ENCODE measurements at regions not wholly inside any gene's neighbourhood (a gene's known extent, or its start where the extent isn't known, plus 50 kb on each side); places are given as distances from the start of the nearest gene placed in this dataset.

DNA sequence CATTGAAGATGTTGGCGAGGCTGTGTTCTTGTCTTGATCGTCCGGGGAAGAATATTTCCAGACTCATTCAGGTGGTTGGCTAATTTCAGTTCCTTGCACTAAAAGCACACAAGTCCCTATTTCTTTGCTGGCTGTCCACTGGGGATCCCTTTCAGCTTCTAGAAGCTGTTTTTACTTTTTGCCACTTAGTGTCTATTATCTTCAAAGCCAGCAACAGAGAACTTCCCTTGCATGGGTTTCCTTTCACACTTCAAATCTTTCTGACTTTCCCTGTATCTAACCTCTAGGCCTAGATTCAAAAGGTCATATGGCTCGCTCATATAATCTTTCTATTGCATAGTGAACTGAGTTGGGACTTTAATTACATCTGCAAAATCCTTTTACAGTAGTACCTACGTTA lies 215.3 kb upstream of the PCDH9 start (continued):
- TF ChIP-seq, protein P1, sequence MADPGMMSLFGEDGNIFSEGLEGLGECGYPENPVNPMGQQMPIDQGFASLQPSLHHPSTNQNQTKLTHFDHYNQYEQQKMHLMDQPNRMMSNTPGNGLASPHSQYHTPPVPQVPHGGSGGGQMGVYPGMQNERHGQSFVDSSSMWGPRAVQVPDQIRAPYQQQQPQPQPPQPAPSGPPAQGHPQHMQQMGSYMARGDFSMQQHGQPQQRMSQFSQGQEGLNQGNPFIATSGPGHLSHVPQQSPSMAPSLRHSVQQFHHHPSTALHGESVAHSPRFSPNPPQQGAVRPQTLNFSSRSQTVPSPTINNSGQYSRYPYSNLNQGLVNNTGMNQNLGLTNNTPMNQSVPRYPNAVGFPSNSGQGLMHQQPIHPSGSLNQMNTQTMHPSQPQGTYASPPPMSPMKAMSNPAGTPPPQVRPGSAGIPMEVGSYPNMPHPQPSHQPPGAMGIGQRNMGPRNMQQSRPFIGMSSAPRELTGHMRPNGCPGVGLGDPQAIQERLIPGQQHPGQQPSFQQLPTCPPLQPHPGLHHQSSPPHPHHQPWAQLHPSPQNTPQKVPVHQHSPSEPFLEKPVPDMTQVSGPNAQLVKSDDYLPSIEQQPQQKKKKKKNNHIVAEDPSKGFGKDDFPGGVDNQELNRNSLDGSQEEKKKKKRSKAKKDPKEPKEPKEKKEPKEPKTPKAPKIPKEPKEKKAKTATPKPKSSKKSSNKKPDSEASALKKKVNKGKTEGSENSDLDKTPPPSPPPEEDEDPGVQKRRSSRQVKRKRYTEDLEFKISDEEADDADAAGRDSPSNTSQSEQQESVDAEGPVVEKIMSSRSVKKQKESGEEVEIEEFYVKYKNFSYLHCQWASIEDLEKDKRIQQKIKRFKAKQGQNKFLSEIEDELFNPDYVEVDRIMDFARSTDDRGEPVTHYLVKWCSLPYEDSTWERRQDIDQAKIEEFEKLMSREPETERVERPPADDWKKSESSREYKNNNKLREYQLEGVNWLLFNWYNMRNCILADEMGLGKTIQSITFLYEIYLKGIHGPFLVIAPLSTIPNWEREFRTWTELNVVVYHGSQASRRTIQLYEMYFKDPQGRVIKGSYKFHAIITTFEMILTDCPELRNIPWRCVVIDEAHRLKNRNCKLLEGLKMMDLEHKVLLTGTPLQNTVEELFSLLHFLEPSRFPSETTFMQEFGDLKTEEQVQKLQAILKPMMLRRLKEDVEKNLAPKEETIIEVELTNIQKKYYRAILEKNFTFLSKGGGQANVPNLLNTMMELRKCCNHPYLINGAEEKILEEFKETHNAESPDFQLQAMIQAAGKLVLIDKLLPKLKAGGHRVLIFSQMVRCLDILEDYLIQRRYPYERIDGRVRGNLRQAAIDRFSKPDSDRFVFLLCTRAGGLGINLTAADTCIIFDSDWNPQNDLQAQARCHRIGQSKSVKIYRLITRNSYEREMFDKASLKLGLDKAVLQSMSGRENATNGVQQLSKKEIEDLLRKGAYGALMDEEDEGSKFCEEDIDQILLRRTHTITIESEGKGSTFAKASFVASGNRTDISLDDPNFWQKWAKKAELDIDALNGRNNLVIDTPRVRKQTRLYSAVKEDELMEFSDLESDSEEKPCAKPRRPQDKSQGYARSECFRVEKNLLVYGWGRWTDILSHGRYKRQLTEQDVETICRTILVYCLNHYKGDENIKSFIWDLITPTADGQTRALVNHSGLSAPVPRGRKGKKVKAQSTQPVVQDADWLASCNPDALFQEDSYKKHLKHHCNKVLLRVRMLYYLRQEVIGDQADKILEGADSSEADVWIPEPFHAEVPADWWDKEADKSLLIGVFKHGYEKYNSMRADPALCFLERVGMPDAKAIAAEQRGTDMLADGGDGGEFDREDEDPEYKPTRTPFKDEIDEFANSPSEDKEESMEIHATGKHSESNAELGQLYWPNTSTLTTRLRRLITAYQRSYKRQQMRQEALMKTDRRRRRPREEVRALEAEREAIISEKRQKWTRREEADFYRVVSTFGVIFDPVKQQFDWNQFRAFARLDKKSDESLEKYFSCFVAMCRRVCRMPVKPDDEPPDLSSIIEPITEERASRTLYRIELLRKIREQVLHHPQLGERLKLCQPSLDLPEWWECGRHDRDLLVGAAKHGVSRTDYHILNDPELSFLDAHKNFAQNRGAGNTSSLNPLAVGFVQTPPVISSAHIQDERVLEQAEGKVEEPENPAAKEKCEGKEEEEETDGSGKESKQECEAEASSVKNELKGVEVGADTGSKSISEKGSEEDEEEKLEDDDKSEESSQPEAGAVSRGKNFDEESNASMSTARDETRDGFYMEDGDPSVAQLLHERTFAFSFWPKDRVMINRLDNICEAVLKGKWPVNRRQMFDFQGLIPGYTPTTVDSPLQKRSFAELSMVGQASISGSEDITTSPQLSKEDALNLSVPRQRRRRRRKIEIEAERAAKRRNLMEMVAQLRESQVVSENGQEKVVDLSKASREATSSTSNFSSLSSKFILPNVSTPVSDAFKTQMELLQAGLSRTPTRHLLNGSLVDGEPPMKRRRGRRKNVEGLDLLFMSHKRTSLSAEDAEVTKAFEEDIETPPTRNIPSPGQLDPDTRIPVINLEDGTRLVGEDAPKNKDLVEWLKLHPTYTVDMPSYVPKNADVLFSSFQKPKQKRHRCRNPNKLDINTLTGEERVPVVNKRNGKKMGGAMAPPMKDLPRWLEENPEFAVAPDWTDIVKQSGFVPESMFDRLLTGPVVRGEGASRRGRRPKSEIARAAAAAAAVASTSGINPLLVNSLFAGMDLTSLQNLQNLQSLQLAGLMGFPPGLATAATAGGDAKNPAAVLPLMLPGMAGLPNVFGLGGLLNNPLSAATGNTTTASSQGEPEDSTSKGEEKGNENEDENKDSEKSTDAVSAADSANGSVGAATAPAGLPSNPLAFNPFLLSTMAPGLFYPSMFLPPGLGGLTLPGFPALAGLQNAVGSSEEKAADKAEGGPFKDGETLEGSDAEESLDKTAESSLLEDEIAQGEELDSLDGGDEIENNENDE (IDR thresholded peaks at IDR 0.05; ENCODE audit: insufficient replicate concordance, low read length), result no peak
- TF ChIP-seq POU5F1 (IDR thresholded peaks at IDR 0.05; ENCODE audit: low read depth, low read length) (no peak), ASH2L (IDR thresholded peaks at IDR 0.05; ENCODE audit: low read length) (no peak), NRF1 (IDR thresholded peaks at IDR 0.05; ENCODE audit: low read depth, low read length) (no peak), GTF2F1 (IDR thresholded peaks at IDR 0.05; ENCODE audit: borderline replicate concordance, low read depth, low read length) (no peak), RAD21 (IDR thresholded peaks at IDR 0.05 in 1 of 2, conservative IDR thresholded peaks at IDR 0.05 in 1 of 2; ENCODE audit: low read depth in 2 of 2, low read length in 2 of 2) (no peak), JUN (IDR thresholded peaks at IDR 0.05; ENCODE audit: low read depth, low read length) (no peak), CBX8 (IDR thresholded peaks at IDR 0.05; ENCODE audit: borderline replicate concordance, low read depth, low read length) (no peak), SRF (IDR thresholded peaks at IDR 0.05; ENCODE audit: low read depth, low read length) (no peak), GABPA (IDR thresholded peaks at IDR 0.05; ENCODE audit: borderline replicate concordance, insufficient read depth, low read length) (no peak)
- TF ChIP-seq, protein P2, sequence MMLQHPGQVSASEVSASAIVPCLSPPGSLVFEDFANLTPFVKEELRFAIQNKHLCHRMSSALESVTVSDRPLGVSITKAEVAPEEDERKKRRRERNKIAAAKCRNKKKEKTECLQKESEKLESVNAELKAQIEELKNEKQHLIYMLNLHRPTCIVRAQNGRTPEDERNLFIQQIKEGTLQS (IDR thresholded peaks at IDR 0.05; ENCODE audit: insufficient read depth, low read depth, low read length), result no peak

All from H1 (cell line).